HG03039 (cell line): ENCODE measurements at regions not wholly inside any gene's neighbourhood (a gene's known extent, or its start where the extent isn't known, plus 50 kb on each side); places are given as distances from the start of the nearest gene placed in this dataset.

Source experiments
- ATAC-seq: cut with Tn5 transposase; IDR thresholded peaks from one replicate; pipeline ENCODE4 v1.9.1; 2021; ENCODE audit warnings: mild to moderate bottlenecking, moderate library complexity; ENCODE audit not compliant: unreplicated experiment

GRCh38 chr3:182244222-182244971 is 532.7 kb downstream of the SOX2 start:
- ATAC-seq: no peak

- ATAC-seq: no peak
Measured at GRCh38 chr3:182245059-182245458, 533.3 kb downstream of the SOX2 start.

GRCh38 chr3:182246870-182247269 is 535.1 kb downstream of the SOX2 start:
- ATAC-seq: no peak

GRCh38 chr3:182248349-182248880 is 536.7 kb downstream of the SOX2 start:
- ATAC-seq: no peak

- ATAC-seq: no peak
Measured at GRCh38 chr3:182252802-182253201, 540.5 kb upstream of the ATP11B start.

- no peak for ATAC-seq
Measured at GRCh38 chr3:182255158-182255557, 538.1 kb upstream of the ATP11B start.

- ATAC-seq: no peak
Measured at GRCh38 chr3:182257361-182257760, 535.9 kb upstream of the ATP11B start.

GRCh38 chr3:182258538-182259177 is 534.6 kb upstream of the ATP11B start:
- no peak for ATAC-seq

GRCh38 chr3:182259579-182259978 is 533.7 kb upstream of the ATP11B start:
- no peak for ATAC-seq

- no peak for ATAC-seq
Measured at GRCh38 chr3:182261041-182261440, 532.3 kb upstream of the ATP11B start.

GRCh38 chr3:182268711-182269110 is 524.6 kb upstream of the ATP11B start:
- ATAC-seq: no peak

- ATAC-seq: no peak
Measured at GRCh38 chr3:182276512-182276911, 516.8 kb upstream of the ATP11B start.

GRCh38 chr3:182284793-182285192 is 508.5 kb upstream of the ATP11B start:
- ATAC-seq: no peak

GRCh38 chr3:182292591-182292990 is 500.7 kb upstream of the ATP11B start:
- ATAC-seq: no peak

GRCh38 chr3:182294256-182294655 is 499.0 kb upstream of the ATP11B start:
- ATAC-seq: no peak

- no peak for ATAC-seq
Measured at GRCh38 chr3:182294696-182295095, 498.6 kb upstream of the ATP11B start.

- no peak for ATAC-seq
Measured at GRCh38 chr3:182300266-182300665, 493.0 kb upstream of the ATP11B start.

- no peak for ATAC-seq
Measured at GRCh38 chr3:182303169-182303568, 490.1 kb upstream of the ATP11B start.

GRCh38 chr3:182305881-182306665 is 487.2 kb upstream of the ATP11B start:
- ATAC-seq: no peak

GRCh38 chr3:182308328-182308727 is 485.0 kb upstream of the ATP11B start:
- ATAC-seq: no peak

GRCh38 chr3:182309120-182309519 is 484.2 kb upstream of the ATP11B start:
- no peak for ATAC-seq

- no peak for ATAC-seq
Measured at GRCh38 chr3:182315313-182315712, 478.0 kb upstream of the ATP11B start.
